ENCODE measurements at regions not wholly inside any gene's neighbourhood (a gene's known extent, or its start where the extent isn't known, plus 50 kb on each side); places are given as distances from the start of the nearest gene placed in this dataset.

GRCh38 chr5:3417376-3417943, 178.2 kb upstream of the IRX1 start:
- TF ChIP-seq CTCF (IDR thresholded peaks at IDR 0.05; ENCODE audit: low read depth, low read length), result no peak
- no peak for DNase-seq (ENCODE audit: low read depth, low spot score)
- H3K4me3 ChIP-seq (ENCODE audit: low read depth, low read length), result no peak overlapping the region
- in situ Hi-C loops (cut with HindIII; ENCODE audit: low sequenced_read_pairs), result no loop called here

GRCh38 chr5:3414371-3414770, 181.3 kb upstream of the IRX1 start:
- DNase-seq (ENCODE audit: low read depth, low spot score), result no peak
- TF ChIP-seq CTCF (IDR thresholded peaks at IDR 0.05; ENCODE audit: low read depth, low read length), result no peak
- in situ Hi-C loops (cut with HindIII; ENCODE audit: low sequenced_read_pairs), result no loop called here
- no peak overlapping the region for H3K4me3 ChIP-seq (ENCODE audit: low read depth, low read length)

GRCh38 chr5:3412146-3412545, 183.5 kb upstream of the IRX1 start:
- no peak for TF ChIP-seq CTCF (IDR thresholded peaks at IDR 0.05; ENCODE audit: low read depth, low read length)
- DNase-seq (ENCODE audit: low read depth, low spot score), result no peak
- in situ Hi-C loops (cut with HindIII; ENCODE audit: low sequenced_read_pairs), result no loop called here
- H3K4me3 ChIP-seq (ENCODE audit: low read depth, low read length), result no peak overlapping the region

GRCh38 chr5:3411363-3411762, 184.3 kb upstream of the IRX1 start:
- DNase-seq (ENCODE audit: low read depth, low spot score), result no peak
- in situ Hi-C loops (cut with HindIII; ENCODE audit: low sequenced_read_pairs), result no loop called here
- H3K4me3 ChIP-seq (ENCODE audit: low read depth, low read length), result no peak overlapping the region
- no peak for TF ChIP-seq CTCF (IDR thresholded peaks at IDR 0.05; ENCODE audit: low read depth, low read length)

GRCh38 chr5:3401635-3402034, 194.0 kb upstream of the IRX1 start:
- in situ Hi-C loops (cut with HindIII; ENCODE audit: low sequenced_read_pairs), result no loop called here
- no peak for TF ChIP-seq CTCF (IDR thresholded peaks at IDR 0.05; ENCODE audit: low read depth, low read length)
- no peak overlapping the region for H3K4me3 ChIP-seq (ENCODE audit: low read depth, low read length)
- DNase-seq (ENCODE audit: low read depth, low spot score), result no peak

GRCh38 chr5:3400659-3401058, 195.0 kb upstream of the IRX1 start:
- TF ChIP-seq CTCF (IDR thresholded peaks at IDR 0.05; ENCODE audit: low read depth, low read length), result no peak
- no peak for DNase-seq (ENCODE audit: low read depth, low spot score)
- in situ Hi-C loops (cut with HindIII; ENCODE audit: low sequenced_read_pairs), result no loop called here
- no peak overlapping the region for H3K4me3 ChIP-seq (ENCODE audit: low read depth, low read length)

Data from astrocyte of the spinal cord (primary cell).